B cell (primary cell): ENCODE measurements at regions not wholly inside any gene's neighbourhood (a gene's known extent, or its start where the extent isn't known, plus 50 kb on each side); places are given as distances from the start of the nearest gene placed in this dataset.

ENCODE experiments used
- ATAC-seq: fragments of 200-7000 bp; cut with Tn5 transposase; one replicate; pipeline ENCODE4 v1.10.0; 2021; ENCODE audit warnings: low read depth, mild to moderate bottlenecking, moderate number of reproducible peaks, moderate library complexity
- CTCF ChIA-PET: fragments of 350-600 bp; sonication (Branson Sonifier 250); formaldehyde crosslinking; loops from one replicate; lab custom pipeline; 2021; ENCODE audit warnings: antibody characterized with exemption, inconsistent platforms; lab: Charles Lee
- POLR2A ChIA-PET: fragments of 350-600 bp; sonication (Branson Sonifier 250); formaldehyde crosslinking; loops from one replicate; lab custom pipeline; 2021; ENCODE audit warnings: antibody characterized with exemption; lab: Charles Lee
- DNase-seq: peaks from one replicate; pipeline ENCODE4 v3.0.0; 2013
- H2AFZ ChIP-seq: 2 replicates; pipeline ENCODE4 v1.6.1; 2012; ENCODE audit warnings: mild to moderate bottlenecking, low read depth, low read length; ENCODE audit not compliant: insufficient read depth, poor library complexity, severe bottlenecking
- H3K27ac ChIP-seq, 2 donors: 1 replicate in 1 of 2; 2 replicates in 1 of 2; pipeline ENCODE4 v1.5.1; 2012 to 2013; ENCODE audit warnings: low read length in 2 of 2, mild to moderate bottlenecking in 2 of 2, moderate library complexity in 1 of 2
- H3K27me3 ChIP-seq, 4 experiments: fragments of 200-600 bp in 1 of 4; sonication (generic) in 1 of 4; replicated peaks in 1 of 4; 1 replicate in 2 of 4; 2 replicates in 2 of 4; pipeline versions ENCODE4 v1.6.1 to v1.7.0; 2013 to 2016; ENCODE audit warnings: low read length in 3 of 4, mild to moderate bottlenecking in 2 of 4, mixed read lengths in 1 of 4, moderate library complexity in 1 of 4; ENCODE audit not compliant: insufficient read depth in 4 of 4, control insufficient read depth in 3 of 4; ENCODE audit errors: control extremely low read depth in 1 of 4
- H3K36me3 ChIP-seq, 2 experiments: replicated peaks in 1 of 2; 1 replicate in 1 of 2; 2 replicates in 1 of 2; pipeline versions ENCODE4 v1.6.1 to v1.7.1; 2013; ENCODE audit warnings: low read length in 1 of 2; ENCODE audit not compliant: insufficient read depth in 2 of 2, control insufficient read depth in 1 of 2; ENCODE audit errors: control extremely low read depth in 1 of 2, extremely low read depth in 1 of 2
- H3K4me1 ChIP-seq, 2 donors: fragments of 200-600 bp in 1 of 2; sonication (generic) in 1 of 2; 1 replicate in 1 of 2; 2 replicates in 1 of 2; pipeline versions ENCODE4 v1.5.1 to v1.6.1; 2013 to 2017; ENCODE audit warnings: low read length in 2 of 2; ENCODE audit not compliant: control insufficient read depth in 2 of 2, insufficient read depth in 2 of 2
- H3K4me2 ChIP-seq: replicated peaks from 2 replicates; pipeline ENCODE3; 2012; ENCODE audit warnings: mild to moderate bottlenecking, low read depth, low read length; ENCODE audit not compliant: poor library complexity, severe bottlenecking
- H3K4me3 ChIP-seq, 5 experiments: fragments of 200-600 bp in 1 of 5; sonication (generic) in 1 of 5; 1 replicate in 3 of 5; 2 replicates in 2 of 5; pipeline versions ENCODE4 v1.5.1 to v1.7.0; 2011 to 2016; ENCODE audit warnings: low read length in 4 of 5, mild to moderate bottlenecking in 4 of 5, low read depth in 2 of 5, control low read depth in 1 of 5, moderate library complexity in 1 of 5; ENCODE audit not compliant: insufficient read depth in 1 of 5; ENCODE audit errors: control extremely low read depth in 1 of 5, extremely low read depth in 1 of 5
- H3K79me2 ChIP-seq: fragments of 200-600 bp; sonication (generic); one replicate; pipeline ENCODE4 v1.6.0; 2016; ENCODE audit warnings: low read length; ENCODE audit not compliant: control insufficient read depth, insufficient read depth
- H3K9ac ChIP-seq: fragments of 200-600 bp; sonication (generic); 2 replicates; pipeline ENCODE4 v1.6.1; 2017; ENCODE audit warnings: mild to moderate bottlenecking, low read length, moderate library complexity
- H3K9me3 ChIP-seq, 3 donors: one replicate each; pipeline versions ENCODE4 v1.6.1 to v1.7.1; 2013; ENCODE audit warnings: low read length in 2 of 3; ENCODE audit not compliant: control insufficient read depth in 2 of 3, insufficient read depth in 1 of 3; ENCODE audit errors: control extremely low read depth in 1 of 3
- H4K20me1 ChIP-seq: 2 replicates; pipeline ENCODE4 v1.6.0; 2012; ENCODE audit warnings: mild to moderate bottlenecking, low read length; ENCODE audit not compliant: insufficient read depth, control insufficient read depth, poor library complexity, severe bottlenecking
- H3K27ac Mint-ChIP-seq: one replicate; pipeline ENCODE4 v1.8.0; 2021; ENCODE audit warnings: mixed read lengths
- H3K27me3 Mint-ChIP-seq: one replicate; pipeline ENCODE4 v1.8.0; 2021; ENCODE audit warnings: mixed read lengths
- H3K4me1 Mint-ChIP-seq: one replicate; pipeline ENCODE4 v1.8.0; 2021; ENCODE audit warnings: mixed read lengths
- H3K4me3 Mint-ChIP-seq: one replicate; pipeline ENCODE4 v1.8.0; 2021; ENCODE audit warnings: mixed read lengths
- H3K9me3 Mint-ChIP-seq: one replicate; pipeline ENCODE4 v1.8.0; 2022; ENCODE audit warnings: mixed read lengths; ENCODE audit not compliant: insufficient read depth
- EZH2 ChIP-seq: IDR thresholded peaks from 2 replicates; pipeline ENCODE4 v1.6.1; 2012; ENCODE audit warnings: borderline replicate concordance, low read depth, mild to moderate bottlenecking, moderate library complexity, low read length; ENCODE audit not compliant: insufficient read depth, poor library complexity, severe bottlenecking
- WGBS: methylation state at CpG from one replicate; pipeline ENCODE4 v1.1.5; 2013; ENCODE audit warnings: missing lambda C conversion rate; ENCODE audit not compliant: insufficient coverage; 5-methylcytosine and 5-hydroxymethylcytosine counted together
- intact Hi-C: fragments of 100-400 bp; cut with micrococcal nuclease; formaldehyde crosslinking; loops from one replicate; pipeline ENCODE4 v1.10.0; 2022
- TF ChIP-seq, protein P1 (sequence below): fragments of 200-600 bp; IDR thresholded peaks from one replicate; pipeline ENCODE4 v1.8.0; 2022; ENCODE audit warnings: antibody characterized with exemption, mild to moderate bottlenecking

DNA sequence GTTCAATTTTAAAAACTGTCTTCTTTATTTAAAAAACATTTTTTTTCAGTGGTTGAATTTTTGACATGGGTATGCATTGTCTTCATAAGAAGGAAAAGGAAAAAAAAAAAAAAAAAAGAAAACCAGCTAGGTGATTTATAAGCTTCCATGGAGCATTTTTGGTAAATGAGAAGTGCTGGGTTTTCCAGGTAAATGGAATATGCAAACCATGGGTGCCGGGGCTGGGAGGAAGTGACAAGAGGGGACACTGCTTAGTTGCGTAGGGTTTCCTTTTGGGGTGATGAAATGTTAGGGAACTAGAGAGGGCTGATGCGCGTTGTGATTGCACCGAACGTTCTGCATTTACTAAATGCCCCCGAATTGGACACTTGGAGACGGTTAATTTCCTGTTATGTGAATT is 217.4 kb upstream of the FOXF1 start:
- Histone ChIP-seq H3K4me2 (no peak overlapping the region), H3K9ac (no peak overlapping the region), H3K79me2 (no peaks in the 10 kb centered on the region), H3K36me3 (no peaks in the 10 kb centered on the region), H3K9me3 (peaks cover 0 to 10% (median 0%) of the 10 kb centered on the region in 3 donors), H2AFZ (no peak overlapping the region), H3K4me1 (no peaks in the 10 kb centered on the region), H3K4me3 (no peak overlapping the region), H3K27me3 (peaks cover 0 to 65% (median 11%) of the 10 kb centered on the region in 4 experiments), H4K20me1 (no peaks in the 10 kb centered on the region), H3K27ac (no peak overlapping the region)
- 63% methylated on average over 2 of the region's 8 CpGs for WGBS
- Mint-ChIP-seq H3K9me3 (no peaks in the 10 kb centered on the region), H3K4me3 (no peak overlapping the region), H3K27me3 (peaks cover 76% of the 10 kb centered on the region), H3K4me1 (no peaks in the 10 kb centered on the region), H3K27ac (no peak overlapping the region)
- ATAC-seq (no peak), DNase-seq (no peak)
- ChIA-PET CTCF (no interaction called here), POLR2A (no interaction called here)
- TF ChIP-seq, protein P1, sequence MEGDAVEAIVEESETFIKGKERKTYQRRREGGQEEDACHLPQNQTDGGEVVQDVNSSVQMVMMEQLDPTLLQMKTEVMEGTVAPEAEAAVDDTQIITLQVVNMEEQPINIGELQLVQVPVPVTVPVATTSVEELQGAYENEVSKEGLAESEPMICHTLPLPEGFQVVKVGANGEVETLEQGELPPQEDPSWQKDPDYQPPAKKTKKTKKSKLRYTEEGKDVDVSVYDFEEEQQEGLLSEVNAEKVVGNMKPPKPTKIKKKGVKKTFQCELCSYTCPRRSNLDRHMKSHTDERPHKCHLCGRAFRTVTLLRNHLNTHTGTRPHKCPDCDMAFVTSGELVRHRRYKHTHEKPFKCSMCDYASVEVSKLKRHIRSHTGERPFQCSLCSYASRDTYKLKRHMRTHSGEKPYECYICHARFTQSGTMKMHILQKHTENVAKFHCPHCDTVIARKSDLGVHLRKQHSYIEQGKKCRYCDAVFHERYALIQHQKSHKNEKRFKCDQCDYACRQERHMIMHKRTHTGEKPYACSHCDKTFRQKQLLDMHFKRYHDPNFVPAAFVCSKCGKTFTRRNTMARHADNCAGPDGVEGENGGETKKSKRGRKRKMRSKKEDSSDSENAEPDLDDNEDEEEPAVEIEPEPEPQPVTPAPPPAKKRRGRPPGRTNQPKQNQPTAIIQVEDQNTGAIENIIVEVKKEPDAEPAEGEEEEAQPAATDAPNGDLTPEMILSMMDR: no peak
- TF ChIP-seq EZH2: no peak
- intact Hi-C loops: no loop called here

DNA sequence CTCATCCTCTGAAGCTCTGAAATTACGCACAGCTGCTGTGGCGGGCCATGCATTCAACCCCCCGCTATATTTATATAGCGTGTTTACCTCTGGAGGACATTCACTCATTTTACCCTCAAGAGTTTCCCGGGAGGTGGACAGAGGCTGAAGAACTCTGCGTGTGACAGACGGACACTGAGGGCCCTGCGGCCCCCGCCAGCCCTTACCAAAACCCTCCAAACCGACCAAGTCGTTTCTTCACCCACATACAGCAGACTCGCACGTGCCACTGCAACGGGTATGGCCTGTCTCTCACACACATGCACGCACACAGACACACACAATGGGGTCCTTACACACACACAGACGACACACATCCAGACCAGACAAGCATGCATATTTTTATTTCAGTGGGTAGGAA is 216.4 kb upstream of the FOXF1 start:
- ChIA-PET CTCF (no interaction called here), POLR2A (no interaction called here)
- peaks cover 0 to 10% (median 0%) of the 10 kb centered on the region in 3 donors for H3K9me3 ChIP-seq
- H3K4me1 ChIP-seq: no peaks in the 10 kb centered on the region
- no peak overlapping the region for H3K9ac ChIP-seq
- WGBS: 92% methylated on average over 14 of the region's 16 CpGs
- Mint-ChIP-seq H3K27ac (no peak overlapping the region), H3K4me1 (no peaks in the 10 kb centered on the region), H3K4me3 (no peak overlapping the region), H3K27me3 (peaks cover 76% of the 10 kb centered on the region), H3K9me3 (no peaks in the 10 kb centered on the region)
- H3K4me2 ChIP-seq: no peak overlapping the region
- H3K79me2 ChIP-seq: no peaks in the 10 kb centered on the region
- no peak overlapping the region for H3K4me3 ChIP-seq
- H4K20me1 ChIP-seq: no peaks in the 10 kb centered on the region
- TF ChIP-seq EZH2: no peak
- TF ChIP-seq, protein P1: no peak
- ATAC-seq (no peak), DNase-seq (no peak)
- H3K27ac ChIP-seq: no peak overlapping the region
- no peak overlapping the region for H2AFZ ChIP-seq
- intact Hi-C loops: no loop called here
- H3K27me3 ChIP-seq: peaks cover 0 to 64% (median 11%) of the 10 kb centered on the region in 4 experiments
- H3K36me3 ChIP-seq: no peaks in the 10 kb centered on the region
